Glutamatergic neuron (in vitro differentiated cells): ENCODE measurements at regions not wholly inside any gene's neighbourhood (a gene's known extent, or its start where the extent isn't known, plus 50 kb on each side); places are given as distances from the start of the nearest gene placed in this dataset.

Source experiments
- DNase-seq: peaks from one replicate; pipeline ENCODE4 v3.0.0; 2022
- H3K27ac Mint-ChIP-seq: one replicate; pipeline ENCODE4 v1.8.0; 2020; ENCODE audit warnings: mild to moderate bottlenecking, mixed read lengths, inconsistent platforms; ENCODE audit not compliant: unreplicated experiment
- H3K27me3 Mint-ChIP-seq: one replicate; pipeline ENCODE4 v1.8.0; 2020; ENCODE audit warnings: mild to moderate bottlenecking, moderate library complexity, mixed read lengths, inconsistent platforms; ENCODE audit not compliant: unreplicated experiment
- H3K36me3 Mint-ChIP-seq: one replicate; pipeline ENCODE4 v1.8.0; 2020; ENCODE audit warnings: mild to moderate bottlenecking, mixed read lengths, inconsistent platforms; ENCODE audit not compliant: unreplicated experiment
- H3K4me1 Mint-ChIP-seq: one replicate; pipeline ENCODE4 v1.8.0; 2020; ENCODE audit warnings: mild to moderate bottlenecking, low read depth, mixed read lengths, inconsistent platforms; ENCODE audit not compliant: unreplicated experiment
- H3K4me3 Mint-ChIP-seq: one replicate; pipeline ENCODE4 v1.8.0; 2020; ENCODE audit warnings: mild to moderate bottlenecking, mixed read lengths, inconsistent platforms; ENCODE audit not compliant: unreplicated experiment
- H3K9me3 Mint-ChIP-seq: one replicate; pipeline ENCODE4 v1.8.0; 2020; ENCODE audit warnings: mild to moderate bottlenecking, moderate library complexity, mixed read lengths, inconsistent platforms; ENCODE audit not compliant: unreplicated experiment
- TF ChIP-seq, protein P1 (sequence below): fragments of 200-600 bp; sonication (generic); IDR thresholded peaks from one replicate; pipeline ENCODE4 v1.5.0; 2021; ENCODE audit not compliant: partially characterized antibody, unreplicated experiment

DNA sequence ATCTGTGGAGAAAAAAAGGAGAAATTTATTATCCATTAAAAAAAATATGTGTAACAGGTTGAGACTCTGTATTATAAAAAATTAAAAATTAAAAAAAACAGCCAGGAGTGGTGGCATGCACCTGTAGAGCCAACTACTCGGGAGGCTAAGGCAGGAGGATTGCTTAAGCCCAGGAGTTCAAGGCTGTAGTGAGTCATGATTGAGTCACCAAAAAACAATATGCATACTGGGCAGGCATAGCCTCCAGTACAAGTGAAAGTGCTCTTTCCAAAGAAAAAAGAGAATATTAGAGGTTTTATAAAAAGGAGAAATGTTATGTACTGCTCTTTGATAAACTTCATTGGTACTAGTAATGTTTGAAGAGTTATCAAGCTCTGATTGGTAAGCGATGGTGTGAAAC is 647.1 kb upstream of the ZWINT start:
- TF ChIP-seq, protein P1, sequence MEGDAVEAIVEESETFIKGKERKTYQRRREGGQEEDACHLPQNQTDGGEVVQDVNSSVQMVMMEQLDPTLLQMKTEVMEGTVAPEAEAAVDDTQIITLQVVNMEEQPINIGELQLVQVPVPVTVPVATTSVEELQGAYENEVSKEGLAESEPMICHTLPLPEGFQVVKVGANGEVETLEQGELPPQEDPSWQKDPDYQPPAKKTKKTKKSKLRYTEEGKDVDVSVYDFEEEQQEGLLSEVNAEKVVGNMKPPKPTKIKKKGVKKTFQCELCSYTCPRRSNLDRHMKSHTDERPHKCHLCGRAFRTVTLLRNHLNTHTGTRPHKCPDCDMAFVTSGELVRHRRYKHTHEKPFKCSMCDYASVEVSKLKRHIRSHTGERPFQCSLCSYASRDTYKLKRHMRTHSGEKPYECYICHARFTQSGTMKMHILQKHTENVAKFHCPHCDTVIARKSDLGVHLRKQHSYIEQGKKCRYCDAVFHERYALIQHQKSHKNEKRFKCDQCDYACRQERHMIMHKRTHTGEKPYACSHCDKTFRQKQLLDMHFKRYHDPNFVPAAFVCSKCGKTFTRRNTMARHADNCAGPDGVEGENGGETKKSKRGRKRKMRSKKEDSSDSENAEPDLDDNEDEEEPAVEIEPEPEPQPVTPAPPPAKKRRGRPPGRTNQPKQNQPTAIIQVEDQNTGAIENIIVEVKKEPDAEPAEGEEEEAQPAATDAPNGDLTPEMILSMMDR = no peak
- H3K27me3 Mint-ChIP-seq = no peaks in the 10 kb centered on the region
- no peak for DNase-seq
- no peaks in the 10 kb centered on the region for H3K4me1 Mint-ChIP-seq
- no peaks in the 10 kb centered on the region for H3K9me3 Mint-ChIP-seq
- H3K36me3 Mint-ChIP-seq = no peaks in the 10 kb centered on the region
- H3K4me3 Mint-ChIP-seq = no peak overlapping the region
- H3K27ac Mint-ChIP-seq = no peak overlapping the region

DNA sequence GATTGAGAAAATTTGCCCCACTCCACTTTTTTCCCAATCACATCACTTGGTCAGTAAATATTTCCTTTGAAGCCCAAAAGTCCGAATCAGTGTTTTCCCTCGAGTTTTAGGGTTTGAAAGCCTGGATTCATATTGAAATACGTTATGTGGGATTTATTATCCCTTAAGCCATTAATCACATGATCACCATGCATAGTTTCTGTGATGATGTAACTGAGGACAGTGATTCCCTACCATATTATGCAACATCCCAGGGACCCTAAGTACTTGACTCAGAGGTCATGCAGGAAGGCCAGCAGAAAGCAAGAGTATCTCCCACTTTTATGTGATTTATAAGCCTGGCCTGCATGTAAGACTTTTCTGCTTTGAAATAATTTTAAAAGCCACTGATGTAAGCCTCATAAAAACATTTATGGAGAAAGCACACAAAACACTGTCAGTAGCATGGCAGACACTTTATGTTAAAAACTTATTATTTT is 630.6 kb upstream of the ZWINT start:
- no peak for DNase-seq
- H3K9me3 Mint-ChIP-seq = no peaks in the 10 kb centered on the region
- TF ChIP-seq, protein P1 = no peak
- no peaks in the 10 kb centered on the region for H3K27me3 Mint-ChIP-seq
- no peaks in the 10 kb centered on the region for H3K4me1 Mint-ChIP-seq
- H3K4me3 Mint-ChIP-seq = no peak overlapping the region
- no peaks in the 10 kb centered on the region for H3K36me3 Mint-ChIP-seq
- H3K27ac Mint-ChIP-seq = no peak overlapping the region

GRCh38 chr10:56975513-56975912 is 614.5 kb upstream of the ZWINT start:
- no peak for DNase-seq
- TF ChIP-seq, protein P1 = no peak
- H3K27me3 Mint-ChIP-seq = no peaks in the 10 kb centered on the region

DNA sequence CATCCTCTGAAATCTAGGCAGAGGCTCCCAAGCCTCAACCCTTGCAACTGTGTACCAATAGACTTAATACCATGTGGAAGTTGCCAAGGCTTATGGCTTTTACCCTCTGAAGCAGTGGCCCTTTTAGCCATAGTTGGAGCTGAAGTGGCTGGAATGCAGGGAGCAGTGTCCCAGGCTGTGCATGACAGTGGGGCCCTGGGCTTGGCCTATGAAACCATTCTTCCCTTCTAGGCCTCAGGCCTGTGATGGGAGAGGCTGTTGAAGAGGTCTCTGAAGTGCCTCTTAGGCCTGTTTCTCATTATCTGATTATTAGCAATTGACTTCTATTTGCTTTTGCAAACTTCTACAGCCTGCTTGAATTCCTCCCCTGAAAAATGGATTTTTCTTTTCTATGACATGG is 612.7 kb upstream of the ZWINT start:
- no peak for DNase-seq
- H3K9me3 Mint-ChIP-seq = no peaks in the 10 kb centered on the region
- H3K4me3 Mint-ChIP-seq = no peak overlapping the region
- no peak overlapping the region for H3K27ac Mint-ChIP-seq
- H3K27me3 Mint-ChIP-seq = no peaks in the 10 kb centered on the region
- H3K4me1 Mint-ChIP-seq = no peaks in the 10 kb centered on the region
- TF ChIP-seq, protein P1 = no peak
- no peaks in the 10 kb centered on the region for H3K36me3 Mint-ChIP-seq

More at GRCh38 chr10:56975513-56975912, 614.5 kb upstream of the ZWINT start:
- H3K9me3 Mint-ChIP-seq = no peaks in the 10 kb centered on the region
- no peak overlapping the region for H3K27ac Mint-ChIP-seq
- no peaks in the 10 kb centered on the region for H3K36me3 Mint-ChIP-seq
- no peak overlapping the region for H3K4me3 Mint-ChIP-seq
- H3K4me1 Mint-ChIP-seq = no peaks in the 10 kb centered on the region

DNA sequence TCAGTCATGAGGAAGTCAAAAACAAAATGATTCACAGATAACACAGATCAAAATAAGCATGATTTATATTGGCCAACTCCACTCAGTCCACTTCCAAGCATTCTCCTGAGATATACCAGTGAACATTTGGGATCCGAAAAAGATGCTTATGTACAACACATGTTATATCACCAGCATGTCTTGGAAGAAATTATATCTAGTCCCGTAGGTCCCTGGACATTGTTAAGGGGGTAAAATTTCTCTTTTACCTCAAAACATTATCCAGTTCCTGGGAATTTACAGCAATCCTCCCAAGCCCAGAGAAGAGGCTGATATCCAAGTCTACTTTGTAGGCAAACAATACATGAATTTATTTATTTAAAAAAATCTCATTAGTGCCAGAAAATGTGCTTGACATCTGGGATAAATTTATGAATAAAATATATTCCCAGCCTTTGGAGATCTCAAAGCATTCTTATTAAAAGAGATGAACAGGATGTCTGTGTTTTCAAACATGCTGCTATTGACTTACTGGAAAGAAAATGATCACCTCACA is 582.2 kb upstream of the ZWINT start:
- Mint-ChIP-seq H3K4me1 (no peaks in the 10 kb centered on the region), H3K36me3 (no peaks in the 10 kb centered on the region), H3K27ac (no peak overlapping the region), H3K27me3 (no peaks in the 10 kb centered on the region), H3K4me3 (no peak overlapping the region), H3K9me3 (no peaks in the 10 kb centered on the region)
- no peak for DNase-seq
- TF ChIP-seq, protein P1 = no peak
